Stimulated activated CD4-positive, alpha-beta T cell treated with anti-CD3 and anti-CD28 coated beads, Interleukin-2, amount 100 ng/mL, for 48 hours (primary cell): ENCODE measurements at regions not wholly inside any gene's neighbourhood (a gene's known extent, or its start where the extent isn't known, plus 50 kb on each side); places are given as distances from the start of the nearest gene placed in this dataset.
"Not testable (repeated sequence)": the region's sequence is repeated elsewhere in the genome, so short reads cannot be mapped to it uniquely, and the experiment has no call there.

ENCODE experiments used
- DNase-seq, 2 donors: peaks; one replicate each; pipeline ENCODE4 v3.0.0-alpha.2; 2020

DNA sequence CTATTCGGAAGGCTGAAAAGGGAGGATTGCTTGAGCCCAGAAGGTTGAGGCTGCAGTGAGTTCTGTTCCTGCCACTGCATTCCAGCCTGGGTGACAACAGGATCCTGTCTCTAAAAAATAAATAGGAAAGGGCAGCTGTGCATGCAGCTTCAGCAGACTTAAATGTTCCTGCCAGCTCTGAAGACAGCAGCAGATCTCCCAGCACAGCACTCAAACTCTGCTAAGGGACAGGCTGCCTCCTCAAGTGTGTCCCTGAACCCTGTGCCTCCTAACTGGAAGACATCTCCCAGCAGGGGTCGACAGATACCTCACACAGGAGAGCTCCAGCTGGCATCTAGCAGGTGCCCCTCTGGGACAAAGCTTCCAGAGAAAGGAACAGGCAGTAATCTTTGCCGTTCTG, 117.9 kb downstream of the CXCL12 start:
- no peak for DNase-seq

DNA sequence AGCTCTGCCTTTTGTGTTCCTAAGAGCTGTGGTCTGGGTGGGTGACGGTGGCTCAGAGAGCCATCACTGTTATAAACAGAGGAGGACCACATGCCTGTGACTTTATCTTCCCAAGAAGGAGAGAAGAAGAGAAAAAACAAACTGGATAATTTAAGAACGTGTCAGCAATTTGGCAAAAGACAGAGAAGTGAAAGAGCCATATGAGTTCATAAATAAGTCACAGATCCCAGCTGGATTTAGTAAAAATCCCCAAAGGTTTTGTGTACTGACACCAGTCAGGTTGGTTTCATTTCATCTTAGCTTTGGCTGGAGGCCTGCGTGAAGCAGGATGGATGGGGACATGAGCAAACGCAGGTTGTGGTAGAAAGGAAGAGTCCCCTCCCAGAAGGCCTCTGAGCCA, 120.7 kb downstream of the CXCL12 start:
- DNase-seq, result no peak

DNA sequence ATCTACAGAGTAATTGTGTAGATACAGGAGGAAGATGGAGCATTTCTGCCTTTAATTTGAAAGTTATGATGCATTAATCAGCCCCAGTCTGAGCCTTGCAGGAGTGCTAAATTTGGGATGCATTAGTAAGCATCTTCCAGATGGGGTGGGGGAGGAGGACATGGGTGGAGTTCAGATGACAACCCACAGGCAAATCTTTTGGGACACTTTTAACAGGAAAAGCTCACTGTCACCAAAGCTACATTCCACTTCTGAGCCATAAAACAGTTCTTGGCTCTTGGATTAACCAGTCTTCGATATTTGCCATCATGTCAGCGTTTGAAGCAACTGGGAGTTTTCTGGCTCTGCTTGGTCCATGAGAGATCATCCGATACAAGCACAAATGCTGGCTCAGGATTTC, 121.1 kb downstream of the CXCL12 start:
- no peak for DNase-seq

DNA sequence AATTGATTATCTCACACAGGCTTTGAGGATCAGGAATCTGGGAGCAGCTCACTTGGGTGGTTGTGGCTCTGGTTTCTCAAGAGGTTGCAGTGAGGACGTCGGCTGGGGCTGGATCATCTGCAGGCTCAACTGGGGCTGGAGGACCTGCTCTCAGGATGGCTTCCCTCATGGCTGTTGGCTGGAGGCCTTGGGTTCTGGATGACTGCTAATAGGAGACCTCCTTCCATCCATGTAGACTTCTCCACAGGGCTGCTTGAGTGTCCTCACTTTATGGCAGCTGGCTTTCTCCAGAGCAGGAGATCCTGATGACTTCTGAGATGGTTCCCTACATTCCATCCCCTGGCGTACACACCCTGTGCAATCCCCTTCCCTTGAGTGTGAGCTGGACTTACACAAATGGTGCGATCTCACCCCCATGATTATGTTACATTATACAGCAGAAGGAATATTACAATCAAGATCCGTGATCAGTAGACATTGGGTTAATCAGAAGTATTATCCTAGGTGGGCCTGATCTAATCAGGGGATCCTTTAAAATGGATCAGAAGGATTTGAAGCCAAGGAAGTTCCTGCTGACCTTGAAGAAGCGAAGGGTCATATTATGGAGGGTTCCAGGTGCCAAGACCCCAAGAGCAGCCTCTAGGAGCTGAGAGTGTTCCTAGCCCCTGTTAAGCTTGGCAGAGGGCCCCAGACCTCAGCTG, 122.2 kb downstream of the CXCL12 start:
- no peak for DNase-seq

DNA sequence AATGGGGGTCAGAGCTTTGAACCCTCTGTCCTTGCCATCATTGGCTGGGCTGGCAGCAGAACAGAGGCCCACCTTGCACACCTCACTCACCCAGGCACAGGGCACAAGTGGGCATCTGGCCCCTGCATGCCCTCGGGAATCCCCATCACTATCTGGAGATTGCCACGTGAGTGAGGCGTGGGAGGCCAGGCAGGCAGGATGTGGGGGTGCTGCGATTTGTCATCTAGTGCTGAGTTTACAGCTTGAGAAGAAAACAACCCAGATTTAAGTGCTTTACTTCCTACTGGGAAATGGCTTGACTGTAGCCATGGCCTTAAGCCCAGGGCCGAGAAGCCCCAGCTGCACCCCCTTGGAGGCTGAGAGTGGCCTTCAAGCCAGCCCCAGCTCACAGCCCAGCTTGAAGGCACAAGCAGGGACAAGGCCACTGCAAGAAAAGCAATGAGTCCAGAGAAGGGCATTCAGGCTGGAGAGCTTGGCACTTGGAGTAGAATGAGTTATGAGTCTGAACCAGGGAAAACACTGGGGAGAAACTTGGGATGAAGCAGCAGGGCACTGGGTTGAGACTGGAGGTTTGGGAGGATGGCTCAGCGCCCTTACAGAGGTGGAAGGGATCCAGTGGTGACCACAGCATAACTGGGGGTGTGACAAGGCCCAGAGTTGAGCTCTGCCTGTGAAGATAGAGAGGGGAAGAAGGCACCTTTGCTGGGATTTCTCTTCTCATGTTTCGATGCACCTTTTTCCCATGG, 123.0 kb downstream of the CXCL12 start:
- DNase-seq, result no peak

DNA sequence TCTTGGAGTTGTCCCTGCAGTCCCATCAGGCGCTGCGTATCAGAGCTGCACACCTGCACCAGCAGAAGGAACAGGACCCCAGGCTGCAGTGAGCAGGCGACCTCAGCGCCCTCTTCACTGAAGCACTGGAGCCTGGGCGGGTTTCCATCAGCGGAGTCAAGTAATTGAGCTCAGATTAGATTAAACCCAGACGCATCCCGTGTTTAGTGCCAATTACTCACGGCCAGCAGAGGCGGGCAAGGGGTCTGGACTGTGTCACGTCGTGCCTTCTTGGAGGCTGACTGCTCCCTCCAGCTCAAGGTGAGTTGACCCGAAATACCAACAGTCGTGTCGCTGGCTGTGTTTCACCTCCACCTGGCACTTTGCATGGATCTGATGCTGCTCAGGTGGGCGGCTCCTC, 123.6 kb downstream of the CXCL12 start:
- no peak for DNase-seq

DNA sequence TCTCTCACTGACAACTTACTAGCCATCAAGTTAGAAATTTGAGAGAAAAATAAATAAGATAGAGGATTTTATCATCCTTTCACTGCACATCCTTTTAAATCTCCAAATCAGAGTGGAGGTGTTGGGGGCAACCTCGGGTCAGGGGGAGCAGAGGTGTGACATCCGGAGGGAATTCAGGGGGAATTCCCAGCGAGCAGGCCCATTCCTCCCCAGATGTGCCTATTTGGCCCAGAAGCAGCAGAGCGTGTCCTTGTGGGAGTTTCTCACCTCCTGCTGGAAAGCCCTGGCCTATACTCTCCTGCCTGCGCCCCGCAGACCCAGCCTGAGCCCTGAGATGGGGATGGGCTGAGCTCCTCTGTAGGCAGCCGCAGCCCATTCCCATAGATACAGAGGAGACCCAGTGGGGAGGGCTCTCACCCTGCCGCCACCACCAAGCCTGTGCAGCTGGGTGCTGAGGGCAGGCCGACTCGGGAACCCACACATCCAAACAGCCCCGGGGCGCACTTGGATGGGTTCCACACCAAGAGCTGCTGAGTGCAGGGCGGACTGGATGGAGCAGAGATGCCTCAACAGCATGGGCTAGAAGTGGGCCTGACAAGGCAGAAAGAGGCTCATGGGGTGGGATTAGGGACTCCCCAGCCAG, 124.5 kb downstream of the CXCL12 start:
- no peak for DNase-seq

DNA sequence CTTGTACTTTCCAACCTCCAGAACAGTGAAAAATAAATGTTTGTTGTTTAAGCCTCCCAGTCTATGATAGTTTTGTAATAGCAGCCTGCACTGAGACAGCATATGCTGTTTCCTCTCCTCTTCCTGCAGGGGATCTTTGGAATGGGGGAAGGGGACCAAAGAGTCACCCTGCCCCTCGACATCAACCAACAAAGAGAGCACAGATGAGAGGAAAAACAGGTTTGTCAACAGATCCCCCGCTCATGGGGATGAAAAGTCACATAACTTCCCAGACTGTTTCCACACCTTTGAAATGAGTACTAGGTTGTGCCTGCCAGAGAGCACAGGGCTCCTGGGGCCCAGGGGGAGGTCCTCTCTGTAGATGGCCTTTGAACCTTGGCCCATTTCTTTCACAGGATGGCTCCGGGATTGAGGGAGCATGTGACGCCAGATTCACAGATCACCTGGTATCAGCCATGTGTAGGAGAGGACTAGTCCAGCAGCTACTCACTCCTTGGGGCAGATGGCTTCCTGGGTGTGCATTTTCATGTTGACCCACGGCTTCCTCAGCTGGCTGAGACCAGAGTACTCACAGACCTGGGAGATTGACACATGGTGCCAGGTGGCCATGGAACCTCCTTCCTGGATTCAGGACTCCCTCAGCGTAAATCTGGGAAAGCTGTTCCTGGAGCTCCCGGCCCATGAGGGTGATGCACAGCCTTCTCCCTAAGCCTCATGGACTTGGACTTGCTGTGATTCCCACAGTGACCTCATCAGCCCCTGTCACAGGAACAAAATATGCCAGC, 125.6 kb downstream of the CXCL12 start:
- no peak for DNase-seq

DNA sequence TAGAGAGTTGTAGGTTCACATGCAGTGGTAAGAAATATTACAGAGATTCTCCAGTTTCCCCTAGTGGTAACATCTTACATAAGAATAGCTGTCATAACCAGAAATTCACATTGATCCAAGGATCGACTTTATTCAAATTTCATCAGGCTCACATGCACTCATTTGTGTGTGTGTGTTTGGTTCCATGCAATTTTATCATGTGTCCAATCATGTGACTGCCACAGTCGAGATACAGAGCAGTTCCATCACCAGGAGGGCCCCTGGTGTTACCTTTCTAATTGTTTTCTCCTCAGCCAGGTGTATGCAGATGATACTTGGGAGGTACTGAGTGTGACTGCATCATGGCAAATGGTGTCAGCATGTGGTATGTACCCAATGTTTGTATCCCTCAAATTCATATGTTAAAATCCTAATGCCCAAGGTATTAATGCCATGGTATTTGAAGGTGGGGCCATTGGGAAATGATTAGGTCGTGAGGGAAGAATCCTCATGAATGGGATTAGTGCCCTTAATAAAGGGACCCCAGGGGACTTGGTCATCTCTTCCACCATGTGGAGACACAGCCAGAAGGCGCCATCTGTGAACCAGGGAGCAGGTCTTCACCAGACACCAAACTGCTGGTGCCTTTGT, 126.3 kb downstream of the CXCL12 start:
- DNase-seq, result no peak

DNA sequence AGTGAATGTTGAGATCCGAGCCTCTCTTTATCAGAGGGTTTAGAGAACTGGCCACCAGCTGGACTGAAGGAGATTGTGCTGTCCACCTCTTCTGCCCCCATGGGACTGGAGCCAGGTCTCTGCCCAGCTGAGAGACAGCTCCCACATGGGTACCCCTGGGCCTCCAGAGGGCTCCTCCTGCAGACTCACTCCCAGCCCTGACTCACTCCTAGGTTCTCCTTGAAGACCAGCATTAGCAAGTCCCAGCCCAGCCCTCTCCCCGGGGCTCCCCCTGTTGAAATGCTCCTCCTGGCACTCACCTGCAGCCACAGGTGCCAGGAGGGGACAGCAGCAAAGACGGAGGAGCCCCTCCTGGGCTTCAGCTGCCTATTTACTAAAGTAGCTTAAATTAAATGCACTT, 126.9 kb downstream of the CXCL12 start:
- DNase-seq, result no peak

DNA sequence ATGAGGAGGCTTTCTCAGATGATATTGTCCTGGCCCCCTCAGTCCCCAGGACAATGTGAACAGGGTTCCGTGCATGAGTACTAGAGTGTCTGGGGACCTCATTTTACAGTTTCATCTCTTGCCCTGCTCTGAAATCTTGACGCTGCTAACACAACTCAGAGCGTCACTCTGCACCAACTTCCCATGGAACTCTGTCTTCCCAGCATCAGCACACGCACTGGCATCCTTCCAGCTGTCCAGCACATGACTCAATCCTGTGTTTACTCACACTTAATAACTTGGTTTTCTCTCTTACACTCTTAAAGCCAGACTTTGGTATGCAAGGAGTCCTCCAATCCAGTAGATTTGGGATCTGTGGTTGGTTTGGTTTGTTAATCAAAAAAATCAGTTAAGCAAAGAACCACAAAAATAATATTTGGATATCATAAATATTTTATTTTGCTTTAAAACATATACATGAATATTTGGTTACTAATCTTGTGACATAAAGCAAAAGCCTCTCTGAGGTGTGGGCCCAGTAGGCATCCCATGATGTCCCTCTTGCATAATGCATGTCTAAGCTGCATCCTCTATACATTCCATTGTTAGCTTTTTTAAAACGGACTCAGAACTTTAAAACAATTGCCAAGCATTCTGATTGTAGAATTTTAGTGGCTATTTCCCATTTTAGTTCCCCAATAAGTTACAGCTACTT, 131.0 kb downstream of the CXCL12 start:
- DNase-seq, result no peak

DNA sequence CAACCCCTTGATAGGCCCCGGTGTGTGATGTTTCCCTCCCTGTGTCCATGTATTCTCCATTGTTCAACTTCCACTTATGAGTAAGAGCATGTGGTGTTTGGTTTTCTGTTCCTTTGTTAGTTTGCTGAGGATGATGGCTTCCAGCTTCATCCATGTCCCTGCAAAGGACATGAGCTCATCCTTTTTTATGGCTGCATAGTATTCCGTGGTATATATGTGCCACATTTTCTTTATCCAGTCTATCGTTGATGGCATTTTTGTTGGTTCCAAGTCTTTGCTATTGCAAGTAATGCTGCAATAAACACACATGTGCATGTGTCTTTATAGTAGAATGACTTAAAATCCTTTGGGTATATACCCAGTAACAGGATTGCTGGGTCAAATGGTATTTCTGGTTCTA, 132.3 kb downstream of the CXCL12 start:
- DNase-seq, result not testable (repeated sequence)

DNA sequence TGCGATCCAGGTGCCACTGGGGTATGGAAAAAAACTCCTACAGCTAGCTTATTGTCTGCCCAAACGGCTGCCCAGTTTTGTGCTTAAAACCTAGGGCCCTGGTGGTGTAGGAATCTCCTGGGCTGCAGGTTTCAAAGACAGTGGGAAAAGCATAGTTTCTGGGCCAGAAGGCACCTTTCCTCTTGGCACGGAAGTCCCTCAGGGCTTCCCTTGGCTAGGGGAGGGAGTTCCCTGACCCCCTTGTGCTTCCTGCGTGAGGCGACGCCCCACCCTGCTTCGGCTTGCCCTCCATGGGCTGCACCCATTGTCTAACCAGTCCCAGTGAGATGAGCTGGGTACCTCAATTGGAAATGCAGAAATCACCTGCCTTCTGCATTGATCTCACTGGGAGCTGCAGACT, 135.0 kb downstream of the CXCL12 start:
- DNase-seq, result not testable (repeated sequence)

DNA sequence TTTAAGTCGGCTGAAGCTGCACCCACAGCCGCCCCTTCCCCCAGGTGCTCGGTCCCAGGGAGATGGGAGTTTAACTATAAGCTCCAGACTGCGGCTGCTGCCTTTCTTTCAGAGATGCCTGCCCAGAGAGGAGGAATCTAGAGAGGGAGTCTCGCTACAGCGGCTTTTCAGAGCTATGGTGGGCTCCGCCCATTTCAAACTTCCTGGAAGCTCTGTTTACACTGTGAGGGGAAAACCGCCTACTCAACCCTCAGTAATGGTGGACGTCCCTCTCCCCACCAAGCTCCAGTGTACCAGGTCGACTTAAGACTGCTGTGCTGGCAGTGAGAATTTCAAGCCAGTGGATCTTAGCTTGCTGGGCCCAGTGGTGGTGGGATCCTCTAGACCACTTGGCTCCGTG, 135.4 kb downstream of the CXCL12 start:
- DNase-seq, result no peak

DNA sequence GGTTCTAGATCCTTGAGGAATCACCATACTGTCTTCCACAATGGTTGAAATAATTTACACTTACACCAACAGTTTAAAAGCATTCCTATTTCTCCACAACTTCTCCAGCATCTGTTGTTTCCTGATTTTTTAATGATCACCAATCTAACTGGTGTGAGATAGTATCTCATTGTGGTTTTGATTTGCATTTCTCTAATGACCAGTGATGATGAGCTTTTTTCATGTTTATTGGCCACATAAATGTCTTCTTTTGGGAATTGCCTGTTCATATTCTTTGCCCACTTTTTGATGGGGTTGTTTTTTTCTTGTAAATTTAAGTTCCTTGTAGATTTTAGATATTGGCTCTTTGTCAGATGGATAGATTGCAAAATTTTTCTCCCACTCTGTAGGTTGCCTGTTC, 138.2 kb downstream of the CXCL12 start:
- not testable (repeated sequence) for DNase-seq

DNA sequence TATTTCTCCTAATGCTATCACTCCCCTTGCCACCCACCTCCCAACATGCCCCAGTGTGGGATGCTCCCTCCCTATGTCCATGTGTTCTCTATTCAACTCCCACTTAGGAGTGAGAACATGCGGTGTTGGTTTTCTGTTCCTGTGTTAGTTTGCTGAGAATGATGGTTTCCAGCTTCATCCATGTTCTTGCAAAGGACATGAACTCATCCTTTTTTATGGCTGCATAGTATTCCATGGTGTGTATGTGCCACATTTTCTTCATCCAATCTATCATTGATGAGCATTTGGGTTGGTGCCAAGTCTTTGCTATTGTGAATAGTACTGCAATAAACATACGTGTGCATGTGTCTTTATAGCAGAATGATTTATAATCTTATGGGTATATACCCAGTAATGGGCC, 138.6 kb downstream of the CXCL12 start:
- not testable (repeated sequence) for DNase-seq

DNA sequence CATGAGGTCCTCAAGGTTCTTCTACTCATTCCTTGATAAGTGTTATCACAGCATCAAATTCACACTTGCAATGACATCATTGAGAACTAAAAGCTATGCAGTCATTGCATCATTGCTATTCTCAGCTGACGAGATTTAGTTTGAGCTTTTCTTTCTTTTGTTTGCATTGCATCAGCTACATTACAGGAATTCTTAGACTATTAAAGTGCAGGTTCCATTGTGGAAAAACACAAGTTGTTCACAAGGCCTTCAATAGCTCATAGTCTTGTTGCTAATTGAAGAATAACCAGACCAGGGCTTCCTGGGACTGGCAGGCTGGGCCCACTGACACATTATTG, 139.3 kb downstream of the CXCL12 start:
- DNase-seq, result no peak

DNA sequence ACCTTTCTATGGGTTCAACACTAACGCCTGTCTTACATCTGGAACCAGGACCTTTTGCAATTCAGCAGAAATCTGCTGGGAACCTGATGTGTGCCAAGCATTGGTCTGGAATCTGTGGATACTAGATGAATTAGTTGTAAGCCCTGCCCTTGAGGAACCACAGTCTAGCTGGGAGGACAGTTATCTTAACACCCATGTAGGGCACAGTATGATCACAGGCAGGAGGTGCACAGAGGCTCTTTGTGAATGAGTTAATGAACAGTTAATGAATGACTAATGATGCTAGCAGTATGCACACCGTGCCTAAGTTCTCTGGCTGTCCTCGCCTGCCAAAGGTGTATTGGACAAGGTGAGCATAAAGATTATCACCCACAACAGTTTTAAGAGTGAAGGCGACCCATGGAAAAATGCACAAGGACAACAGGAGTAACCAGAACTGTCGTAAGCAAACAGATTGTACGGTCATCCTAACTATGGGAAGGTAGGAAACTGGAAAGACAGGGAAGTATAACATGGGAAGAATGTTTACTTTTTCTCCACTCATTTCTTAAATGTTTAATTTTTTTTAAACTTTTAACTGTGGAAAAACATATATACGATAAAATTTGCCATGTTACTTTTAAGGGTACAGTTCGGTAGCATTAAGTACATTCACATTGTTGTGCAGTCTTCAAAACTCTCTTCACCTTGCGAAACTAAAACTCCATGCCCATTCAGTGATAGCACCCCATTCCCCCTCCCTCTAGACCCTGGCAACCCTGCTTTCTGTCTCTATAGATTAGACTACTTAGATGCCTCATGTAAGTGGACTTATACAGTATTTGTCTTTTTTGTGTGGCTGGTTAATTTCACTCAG, 139.9 kb downstream of the CXCL12 start:
- no peak for DNase-seq

DNA sequence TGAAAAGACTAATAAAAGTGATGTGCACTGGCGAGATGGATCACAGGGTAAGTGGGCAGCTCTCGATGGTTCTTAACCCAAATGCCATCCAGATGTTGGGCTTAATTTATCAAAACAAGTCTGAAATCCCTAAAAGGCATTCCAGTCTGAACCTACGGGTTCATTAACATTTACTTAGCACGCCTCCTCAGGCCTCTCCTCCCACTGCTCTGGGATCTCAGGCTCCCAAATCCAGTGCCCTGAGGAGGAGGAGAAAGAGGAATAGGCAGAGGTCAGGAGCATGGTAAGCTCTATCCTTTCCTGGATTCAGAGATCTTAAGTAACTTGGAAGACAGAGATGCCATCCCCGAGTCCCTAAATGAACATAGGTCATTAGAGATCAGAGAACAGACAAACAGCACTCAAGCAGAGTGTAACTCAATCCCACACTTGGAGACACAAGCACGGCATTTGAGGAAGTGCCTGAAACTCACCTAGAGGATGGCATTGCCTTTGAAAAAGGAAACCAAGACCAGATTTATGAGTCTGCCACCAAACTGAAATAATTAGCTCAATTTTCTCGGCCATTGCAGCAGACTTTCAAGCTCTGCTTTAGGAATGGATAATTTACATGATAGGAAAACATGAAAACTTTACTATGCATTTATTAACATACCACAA, 140.9 kb downstream of the CXCL12 start:
- DNase-seq, result no peak

DNA sequence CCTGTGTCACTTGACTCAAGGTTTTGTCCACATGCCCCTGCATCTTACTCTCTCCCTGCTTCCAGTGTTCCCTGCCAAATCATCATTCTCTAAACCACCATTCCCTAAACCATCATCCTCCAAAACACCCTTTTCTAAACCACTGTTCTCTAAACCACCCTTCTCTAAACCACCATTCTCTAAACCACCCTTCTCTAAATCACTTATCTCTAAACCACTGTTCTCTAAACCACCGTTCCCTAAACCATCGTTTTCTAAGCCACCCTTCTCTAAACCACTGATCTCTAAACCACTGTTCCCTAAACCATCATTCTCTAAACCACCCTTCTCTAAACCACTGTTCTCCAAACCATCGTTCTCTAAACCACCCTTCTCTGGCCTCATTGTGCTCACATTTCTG, 142.1 kb downstream of the CXCL12 start:
- no peak for DNase-seq

DNA sequence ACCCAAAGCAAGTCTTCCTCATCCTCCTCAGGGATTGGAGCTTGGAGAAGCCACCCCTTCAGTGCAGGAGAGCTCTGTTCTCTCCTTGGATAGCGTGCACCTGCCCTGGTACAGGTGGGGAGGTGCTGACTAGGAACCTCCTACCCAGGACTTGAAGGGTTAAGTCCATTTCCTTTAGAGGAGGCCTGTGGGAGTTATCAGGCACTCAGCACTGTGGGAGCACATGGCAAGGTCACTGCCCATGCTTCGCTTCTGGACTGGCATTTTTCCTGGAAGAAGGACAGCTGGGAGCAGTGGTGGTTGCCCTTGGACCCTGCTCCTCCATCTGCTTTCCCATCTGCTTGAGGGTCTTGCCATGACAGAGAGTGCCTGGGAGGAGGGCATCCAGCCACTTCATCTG, 142.8 kb downstream of the CXCL12 start:
- DNase-seq, result no peak
